ENCODE measurements at regions not wholly inside any gene's neighbourhood (a gene's known extent, or its start where the extent isn't known, plus 50 kb on each side); places are given as distances from the start of the nearest gene placed in this dataset.

- no peak for TF ChIP-seq CTCF (IDR thresholded peaks at IDR 0.05; ENCODE audit: insufficient read depth, low read depth, low read length)
- no peak for TF ChIP-seq EZH2 (IDR thresholded peaks at IDR 0.05; ENCODE audit: insufficient read depth, low read length)
Observed at GRCh38 chr6:105771313-105771970, 314.7 kb upstream of the PRDM1 start.
